NCI-H1092 treated with DMSO at 0.1 percent for 48 hours (cell line): ENCODE measurements at regions not wholly inside any gene's neighbourhood (a gene's known extent, or its start where the extent isn't known, plus 50 kb on each side); places are given as distances from the start of the nearest gene placed in this dataset.
A peak's percentile ranks its signal among the peaks of the same experiment; 100 is the strongest.
"Not testable (repeated sequence)": the region's sequence is repeated elsewhere in the genome, so short reads cannot be mapped to it uniquely, and the experiment has no call there.

Experiments
- DNase-seq: peaks from one replicate; lab custom pipeline; 2025; lab: John Stamatoyannopoulos, UW

DNA sequence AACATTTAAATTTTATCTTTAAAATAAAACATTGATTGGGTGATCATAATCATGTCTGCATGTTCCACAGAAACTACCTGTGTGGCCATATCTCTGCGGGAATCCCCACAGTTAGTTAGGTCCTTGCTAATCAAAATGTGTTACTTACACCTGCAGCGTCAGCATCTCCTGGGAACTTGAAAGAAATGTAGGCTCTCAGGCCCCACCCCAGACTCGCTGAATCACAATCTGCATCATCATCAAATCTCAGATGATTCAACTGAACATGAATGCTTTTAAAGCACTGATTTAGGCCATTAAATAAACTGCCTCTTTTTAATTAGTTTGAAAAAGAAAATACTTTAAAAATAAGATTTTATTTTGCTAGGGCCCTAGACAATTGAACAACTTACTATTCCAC, 577.8 kb downstream of the PYDC2 start:
- DNase-seq, result no peak

DNA sequence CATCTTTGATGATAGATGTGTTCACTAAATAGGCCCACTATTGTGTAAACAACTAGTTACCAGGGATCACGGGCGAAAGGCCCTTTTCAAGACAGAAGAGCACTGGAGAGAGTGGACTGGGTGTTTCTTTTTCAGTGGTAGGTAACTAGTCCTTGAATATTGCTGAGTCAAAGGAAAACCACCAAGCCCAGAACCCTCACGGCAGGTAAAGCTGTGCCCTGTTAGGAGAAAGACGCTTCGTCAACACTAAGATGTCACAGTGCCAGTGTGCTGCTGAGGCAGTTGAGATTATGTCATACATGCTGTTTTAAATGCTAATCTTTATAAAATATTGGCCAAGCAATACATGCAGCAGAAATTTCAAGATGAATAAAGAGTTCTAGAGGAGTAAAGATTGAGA, 578.6 kb downstream of the PYDC2 start:
- no peak for DNase-seq

DNA sequence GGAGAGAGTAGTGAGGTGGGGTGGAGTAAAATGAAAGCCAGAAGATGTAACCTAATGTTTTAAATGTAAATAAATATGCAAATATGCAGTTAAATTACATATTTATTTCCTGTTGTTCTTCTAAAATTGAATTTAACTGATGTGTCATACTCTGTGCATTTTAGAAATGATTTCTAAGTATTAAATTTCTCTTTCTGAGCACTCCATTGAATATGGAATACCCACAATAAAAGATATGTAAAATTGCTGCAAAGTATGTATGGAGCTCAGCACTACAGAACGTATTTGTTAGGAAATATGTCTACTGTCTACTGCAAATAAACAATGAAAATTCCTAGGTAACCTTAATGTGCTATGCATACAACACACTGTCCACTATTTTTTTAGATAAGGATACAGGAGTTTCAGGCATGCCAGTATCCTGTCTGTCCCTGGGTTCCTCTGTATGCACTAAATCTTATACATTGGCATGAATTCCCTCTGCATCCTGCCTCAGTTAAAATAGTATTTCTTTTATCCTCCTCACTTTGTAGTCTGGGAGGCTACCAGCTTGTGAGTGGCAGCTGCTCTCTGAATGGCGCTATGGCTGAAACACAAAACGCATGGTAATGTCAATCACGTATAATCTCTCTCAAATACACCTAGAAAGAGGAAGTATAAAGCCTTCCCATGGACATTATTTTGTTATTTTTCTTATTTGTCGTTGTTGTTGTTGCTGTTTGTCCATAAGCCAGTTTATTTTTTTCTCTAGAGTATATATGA, 579.5 kb downstream of the PYDC2 start:
- no peak for DNase-seq

DNA sequence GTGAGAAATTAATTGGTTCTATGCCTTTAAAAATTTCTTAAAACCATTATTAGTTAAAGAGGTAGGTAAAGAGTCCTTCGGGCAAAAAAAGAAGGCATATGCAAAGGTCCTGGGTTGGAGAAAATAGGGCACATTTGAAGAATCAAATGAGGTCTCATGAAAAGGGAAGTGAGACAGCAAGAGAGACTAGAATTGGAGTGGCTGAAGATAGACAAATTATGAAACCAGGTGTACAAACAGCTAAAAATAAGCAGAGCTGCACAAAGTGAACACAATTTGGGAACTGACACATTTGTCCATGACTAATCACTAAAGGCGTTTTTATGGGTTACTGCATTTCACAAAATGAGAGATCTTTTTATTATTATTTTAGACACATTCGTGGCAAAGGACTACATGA, 581.2 kb downstream of the PYDC2 start:
- DNase-seq, result no peak

DNA sequence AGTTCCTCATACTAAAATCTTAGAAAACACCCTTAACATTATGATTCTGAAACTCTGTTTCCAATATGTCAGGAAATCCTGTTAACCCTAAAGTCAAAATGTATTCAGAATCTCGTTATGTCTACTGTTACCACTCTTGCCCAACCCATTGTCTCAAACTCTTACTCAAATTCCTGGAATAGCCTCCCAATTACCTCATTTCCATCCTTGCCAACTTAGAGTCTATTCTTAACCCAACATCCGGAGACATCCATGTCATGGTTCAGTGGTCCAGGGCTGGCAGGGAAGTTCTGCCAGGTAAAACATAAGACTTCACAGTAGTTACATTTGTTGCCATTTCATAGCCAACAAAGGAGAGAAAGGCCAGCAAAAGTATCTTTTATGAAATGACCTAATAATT, 593.9 kb downstream of the PYDC2 start:
- no peak for DNase-seq

DNA sequence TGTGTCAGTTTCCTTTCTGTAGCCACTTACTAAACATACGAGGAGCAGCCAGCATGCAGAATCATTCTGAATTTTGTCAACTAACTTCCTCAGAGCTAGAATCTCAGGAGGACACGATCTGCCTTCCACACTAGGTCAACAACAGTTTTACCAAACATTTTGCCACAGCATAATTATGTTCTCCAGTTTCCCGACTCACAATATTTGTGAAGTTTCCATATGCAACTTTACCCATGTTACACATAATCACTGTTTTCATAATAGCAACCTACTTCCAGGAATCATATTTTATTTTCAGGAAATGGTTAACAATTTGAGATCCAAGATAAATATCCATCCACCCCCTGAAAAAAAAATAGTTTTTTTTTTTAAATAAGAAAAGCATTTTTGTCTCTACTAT, 595.0 kb downstream of the PYDC2 start:
- no peak for DNase-seq

DNA sequence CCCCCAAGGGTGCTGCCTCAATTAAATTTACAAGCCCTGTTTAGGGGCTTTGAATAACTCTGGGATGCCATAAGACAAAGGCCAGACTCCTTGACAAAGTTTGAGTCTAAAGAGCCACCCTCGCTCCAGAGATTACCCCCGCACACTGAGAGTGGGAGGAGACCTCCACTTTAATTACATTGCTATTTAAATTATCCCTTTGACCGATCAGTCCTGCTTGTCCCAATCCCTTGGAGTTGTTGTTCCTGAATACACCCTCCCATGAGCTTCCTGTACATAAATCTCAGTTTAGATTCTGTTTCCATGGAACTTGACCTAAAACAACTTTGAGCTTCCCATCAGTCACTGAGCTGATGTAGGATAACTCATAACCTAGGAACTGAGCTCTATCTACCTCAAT, 596.3 kb downstream of the PYDC2 start:
- no peak for DNase-seq

DNA sequence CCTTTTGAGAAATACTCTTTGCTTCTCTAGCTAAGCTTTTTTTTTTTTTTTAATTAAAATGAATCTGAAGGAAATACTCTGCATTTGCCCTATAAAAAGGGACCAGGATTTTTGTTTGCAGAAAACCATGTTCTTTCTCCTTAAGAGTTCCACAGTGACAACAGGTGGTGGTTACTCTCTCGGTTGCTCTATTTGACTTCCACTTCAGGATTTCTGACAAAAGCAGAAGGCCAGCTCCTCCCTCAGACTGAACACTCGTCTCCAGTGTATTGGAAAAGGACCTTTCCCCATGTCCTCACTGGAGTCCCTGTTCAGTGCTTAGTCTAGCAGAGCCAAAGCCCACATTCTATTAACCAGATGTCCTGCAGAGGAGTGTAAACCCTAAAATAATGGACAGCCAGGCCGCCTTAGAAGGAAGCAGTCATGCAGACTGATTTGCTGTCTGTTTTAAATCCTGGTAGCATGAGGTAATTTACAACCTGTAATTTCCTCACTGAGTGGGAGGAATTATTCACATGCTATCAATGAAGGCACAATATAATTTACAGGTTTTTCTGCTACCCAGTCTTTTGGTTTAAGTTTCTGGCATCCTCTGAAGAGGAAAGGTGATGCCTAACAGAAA, 599.3 kb downstream of the PYDC2 start:
- DNase-seq, result peak; percentile 97

DNA sequence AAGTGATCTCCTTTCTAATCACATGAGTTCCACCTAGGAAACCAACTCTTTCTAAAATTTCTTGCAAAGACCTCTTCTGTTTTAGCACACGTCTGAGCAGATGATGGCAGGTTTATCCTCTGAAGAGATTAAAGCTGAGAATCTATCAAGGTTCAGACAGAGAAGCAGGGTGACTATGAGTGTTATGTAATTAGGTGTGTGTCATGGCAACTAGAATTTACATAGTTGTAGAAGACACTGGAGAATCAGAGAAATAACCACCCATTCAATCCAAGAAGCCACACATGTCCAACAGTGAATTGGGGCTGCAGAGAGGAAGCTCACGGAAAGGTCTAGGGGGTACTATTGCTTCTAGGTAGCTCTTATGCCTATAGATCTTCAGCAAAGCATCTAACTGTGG, 600.5 kb downstream of the PYDC2 start:
- no peak for DNase-seq

DNA sequence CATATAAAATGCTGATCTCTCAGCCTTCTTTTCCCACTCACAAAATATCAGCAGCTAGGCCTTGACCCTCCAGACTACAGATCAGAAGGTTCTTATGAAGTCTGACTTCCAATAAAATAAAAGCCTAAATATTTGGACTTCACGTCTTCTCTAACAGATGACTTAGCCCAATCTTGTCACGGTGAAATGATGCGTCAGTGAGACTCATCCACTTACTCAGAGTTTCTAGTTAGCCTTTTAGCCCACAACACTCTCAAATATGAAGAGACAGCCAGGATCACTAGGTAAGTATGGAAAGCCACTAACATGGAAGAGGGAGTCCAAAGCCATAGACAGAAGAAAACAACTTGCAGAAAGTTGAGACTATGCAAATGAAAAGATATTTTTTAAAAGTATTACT, 601.2 kb downstream of the PYDC2 start:
- no peak for DNase-seq

DNA sequence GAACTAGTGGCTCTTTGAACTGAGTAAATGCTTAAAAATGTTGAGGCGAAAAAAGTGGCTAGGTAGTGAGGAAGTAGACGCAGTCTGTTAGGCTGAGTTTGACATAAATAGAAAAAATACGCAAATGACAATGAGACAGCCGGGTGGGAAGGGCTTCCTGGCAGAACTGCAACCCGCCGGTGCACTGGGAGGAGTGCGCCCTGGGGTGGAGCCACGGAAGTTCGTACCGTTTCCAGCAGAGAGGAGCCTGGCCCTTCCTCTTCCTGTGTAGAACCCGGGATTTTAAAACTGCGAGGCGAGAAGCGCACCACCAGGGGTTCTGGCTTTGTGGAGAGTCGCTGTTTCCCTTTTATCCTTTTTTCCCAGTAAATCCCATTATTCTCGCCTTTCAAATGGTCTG, 602.6 kb downstream of the PYDC2 start:
- no peak for DNase-seq

DNA sequence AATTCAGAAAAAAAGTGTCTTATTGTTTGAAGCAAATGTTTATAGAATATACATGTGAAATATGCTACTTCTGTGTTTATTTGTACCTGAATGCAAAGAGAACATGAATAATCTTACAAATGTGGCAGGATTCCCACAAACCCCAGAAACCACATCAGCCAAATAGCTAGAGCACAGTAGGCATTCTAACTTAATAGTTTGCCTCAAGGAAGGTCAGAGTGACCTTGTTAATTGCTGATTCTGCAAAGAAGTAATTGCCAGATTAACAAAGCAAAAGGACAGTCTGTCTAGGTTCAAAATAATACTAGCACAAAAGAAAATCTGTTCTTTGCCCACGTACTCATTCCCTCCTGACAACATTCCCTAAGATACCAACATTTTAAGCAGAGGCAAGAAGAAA, 604.0 kb downstream of the PYDC2 start:
- DNase-seq, result no peak

DNA sequence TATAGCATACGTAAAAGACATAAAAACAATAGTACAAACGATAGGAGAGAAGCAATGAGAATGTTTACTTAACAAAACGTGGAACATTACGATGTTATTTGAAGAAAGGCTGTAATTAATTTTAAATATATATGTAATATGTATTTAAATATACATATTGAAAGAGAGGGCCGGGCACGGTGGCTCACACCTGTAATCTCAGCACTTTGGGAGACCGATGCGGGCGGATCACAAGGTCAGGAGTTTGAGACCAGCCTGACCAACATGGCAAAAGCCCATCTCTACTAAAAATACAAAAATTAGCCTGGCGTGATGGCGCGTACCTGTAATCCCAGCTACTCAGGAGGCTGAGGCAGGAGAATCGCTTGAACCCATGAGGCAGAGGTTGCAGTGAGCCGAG, 605.3 kb downstream of the PYDC2 start:
- not testable (repeated sequence) for DNase-seq

DNA sequence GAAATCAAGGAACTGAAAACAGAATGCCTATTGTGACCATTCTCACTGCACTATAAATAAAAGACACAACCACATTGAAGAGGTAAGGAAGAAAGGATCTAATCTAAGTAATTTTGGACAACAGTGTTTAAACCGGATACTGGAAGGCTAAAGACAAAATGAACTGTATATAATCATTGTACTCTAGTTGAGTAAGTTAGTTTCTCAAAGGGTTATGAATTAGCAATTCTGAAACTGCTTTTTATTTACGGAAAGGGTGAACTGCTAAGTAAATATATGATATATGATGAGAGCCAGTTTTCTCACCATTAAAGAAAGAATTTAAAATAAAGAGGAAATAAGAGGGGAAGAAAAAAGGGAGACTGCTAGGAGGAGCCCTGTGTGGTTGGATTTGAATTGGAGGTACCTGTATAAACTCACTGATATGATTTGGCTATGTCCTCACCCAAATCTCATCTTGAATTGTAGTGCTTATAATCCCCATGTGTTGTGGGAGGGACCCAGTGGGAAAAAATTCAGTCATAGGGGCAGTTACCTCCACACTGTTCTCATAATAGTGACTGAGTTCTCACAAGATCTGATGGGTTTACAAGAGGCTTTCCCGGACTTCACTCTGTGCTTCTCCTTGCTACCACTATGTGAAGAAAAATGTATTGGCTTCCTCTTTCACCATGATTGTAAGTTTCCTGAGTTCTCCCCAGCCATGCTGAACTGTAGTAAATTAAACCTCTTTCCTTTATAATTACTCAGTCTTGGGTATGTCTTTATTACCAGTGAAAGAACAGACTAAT, 607.7 kb downstream of the PYDC2 start:
- DNase-seq, result no peak

DNA sequence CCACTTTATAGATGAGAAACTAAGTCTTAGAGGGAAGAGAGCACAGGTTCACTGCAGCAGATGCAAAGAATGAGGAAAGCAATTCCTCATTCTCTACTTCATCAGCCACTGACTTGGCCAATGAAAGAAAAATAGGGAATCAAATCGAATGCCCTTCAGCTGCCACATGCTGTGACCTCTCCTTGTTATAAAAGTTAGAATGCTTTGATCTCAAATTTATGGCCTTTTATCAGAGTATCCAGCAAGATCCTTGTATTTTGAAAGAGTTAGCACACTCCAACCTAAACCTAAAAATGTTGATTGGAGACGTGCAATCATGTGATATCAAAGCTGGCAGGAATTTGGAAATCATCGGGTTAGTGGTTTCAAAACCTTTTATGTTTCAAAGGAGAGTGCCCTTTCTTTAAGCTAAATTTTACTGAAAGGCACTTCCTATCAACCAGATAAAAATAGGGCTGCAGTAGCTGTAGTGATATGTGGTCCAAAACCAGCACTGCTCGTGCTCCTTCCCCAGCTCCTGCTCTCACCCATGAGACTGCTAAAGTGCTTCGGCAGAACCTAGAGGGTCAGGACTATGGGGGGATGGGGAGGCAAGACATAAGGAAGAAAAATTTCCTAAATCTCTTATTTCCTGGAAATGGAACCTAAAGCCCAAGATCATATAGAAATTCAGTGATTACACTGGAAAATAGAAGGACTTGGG, 617.0 kb downstream of the PYDC2 start:
- DNase-seq, result peak; percentile 41

DNA sequence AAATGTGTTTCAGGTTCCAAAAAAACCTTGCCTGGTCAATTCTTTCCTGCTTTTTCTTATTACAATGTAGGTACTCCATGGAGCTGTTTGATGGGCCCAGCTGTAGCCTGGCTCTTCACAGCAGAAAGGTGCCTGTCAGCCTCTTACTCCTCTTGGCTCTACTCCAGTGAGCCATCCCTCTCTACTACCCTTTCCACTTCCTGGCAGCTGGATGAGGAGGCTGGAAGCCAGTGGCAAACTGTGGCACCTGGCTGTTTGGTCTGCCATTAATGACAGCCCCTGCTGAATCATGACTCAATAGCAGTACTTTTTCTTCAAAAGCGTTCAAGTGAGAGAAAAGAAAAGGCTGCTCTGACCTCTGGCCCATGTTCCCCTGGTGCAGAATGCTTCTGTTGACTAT, 618.1 kb downstream of the PYDC2 start:
- peak; percentile 96 for DNase-seq

DNA sequence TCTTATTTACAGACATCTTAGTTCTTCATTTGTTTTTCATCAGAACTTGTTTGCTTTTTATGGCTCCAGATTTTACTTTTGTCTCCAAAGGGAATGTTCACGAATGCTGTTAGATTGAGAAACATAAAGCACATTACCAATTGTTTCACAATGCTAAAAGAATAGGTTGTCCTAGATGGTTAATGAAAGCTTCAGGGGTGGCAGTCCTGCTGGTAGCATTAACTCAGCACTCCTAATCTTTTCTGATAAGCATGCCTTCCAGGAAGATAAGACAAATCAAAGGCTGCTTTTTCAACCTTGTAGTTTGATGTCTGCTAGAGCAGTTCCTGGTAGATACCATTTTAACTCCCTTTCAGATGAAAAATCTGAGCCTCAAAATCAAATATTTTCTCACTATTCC, 619.4 kb downstream of the PYDC2 start:
- no peak for DNase-seq

DNA sequence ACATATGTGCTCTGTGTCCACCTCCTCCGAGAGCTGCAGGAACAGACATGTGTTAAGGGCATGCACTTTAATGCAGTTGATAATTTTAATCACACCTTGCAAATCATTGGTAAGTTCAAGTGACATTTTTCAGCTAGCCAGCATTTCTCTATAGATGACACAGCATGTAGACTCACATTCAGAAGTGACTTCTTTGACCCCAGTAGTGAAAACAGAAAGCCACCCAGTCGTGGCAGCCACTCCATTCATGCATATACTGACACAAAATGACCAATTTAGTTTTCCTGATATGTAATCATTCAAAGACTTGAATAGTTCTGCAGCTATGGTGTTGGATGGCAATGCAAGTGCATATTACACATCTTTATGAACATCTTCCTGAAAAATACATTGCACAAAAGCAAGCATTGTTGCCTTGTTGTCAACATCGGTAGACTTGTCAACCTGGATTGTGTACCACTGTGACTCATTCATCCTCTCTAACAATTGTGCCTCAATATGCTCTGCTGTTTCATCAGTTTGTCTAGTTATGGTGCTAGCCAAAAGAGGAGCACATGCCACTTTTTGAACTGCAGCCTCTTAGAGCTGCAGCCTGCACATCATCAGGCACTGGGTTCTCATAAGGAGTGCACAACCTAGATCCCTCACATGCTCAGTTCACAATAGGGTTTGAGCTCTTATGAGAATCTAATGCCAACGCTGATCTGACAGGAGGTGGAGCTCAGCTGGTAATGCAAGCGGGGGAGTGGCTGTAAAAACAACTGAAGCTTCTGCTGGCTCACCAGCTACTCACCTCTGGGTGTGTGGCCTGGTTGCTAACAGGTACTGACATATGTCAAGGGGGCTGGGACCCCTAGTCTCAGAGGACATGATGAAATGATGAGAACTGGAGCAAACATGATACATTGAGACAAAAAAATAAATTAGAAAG, 622.0 kb downstream of the PYDC2 start:
- DNase-seq, result peak; percentile 22
